ENCODE measurements at regions not wholly inside any gene's neighbourhood (a gene's known extent, or its start where the extent isn't known, plus 50 kb on each side); places are given as distances from the start of the nearest gene placed in this dataset.

- no TSS peak for BruUV-seq (replicated peaks)
- WGBS, 2 experiments (ENCODE audit: extremely low coverage in 2 of 2, insufficient read length in 1 of 2) = 21% methylated on average over 5 of the region's 9 CpGs; no CpG with 5 or more reads in 1 of the 2 experiments
- CTCF ChIA-PET = no interaction called here
These were observed 296.7 kb downstream of the GLRX3 start for GRCh38 chr10:130432850-130433249.

More at GRCh38 chr10:130432850-130433249, 296.7 kb downstream of the GLRX3 start:
- Histone ChIP-seq H2BK120ac (ENCODE audit: low read depth, low read length) (no peak overlapping the region), H2AFZ (replicated peaks; ENCODE audit: low read length, poor library complexity) (no peak overlapping the region), H3K14ac (replicated peaks; ENCODE audit: low read depth, low read length) (no peak overlapping the region), H2BK5ac (ENCODE audit: low read depth, low read length, poor library complexity, severe bottlenecking) (no peak overlapping the region), H4K5ac (ENCODE audit: low read depth, low read length) (no peak overlapping the region), H2BK20ac (ENCODE audit: low read depth, low read length) (no peak overlapping the region), H3K23ac (ENCODE audit: low read depth, low read length) (no peak overlapping the region), H3K4me2 (ENCODE audit: low read depth, low read length) (no peak overlapping the region), H3K27ac (ENCODE audit: insufficient read depth, low read length) (no peak overlapping the region), H4K8ac (ENCODE audit: low read depth in 2 of 2, low read length in 2 of 2) (no peak overlapping the region), H3K9me1 (ENCODE audit: insufficient read depth, low read length) (no peaks in the 10 kb centered on the region), H3K9me3 (ENCODE audit: control insufficient read depth, insufficient read depth, low read length) (peaks cover 40% of the 10 kb centered on the region), H4K91ac (ENCODE audit: insufficient read depth, low read depth, low read length) (no peak overlapping the region), H2AK9ac (replicated peaks; ENCODE audit: low read depth, low read length, poor library complexity) (no peak overlapping the region), H3K79me1 (ENCODE audit: low read depth in 1 of 2, low read length in 2 of 2) (no peaks in the 10 kb centered on the region), H4K20me1 (ENCODE audit: insufficient read depth, low read length) (no peaks in the 10 kb centered on the region), H3K9ac (ENCODE audit: low read depth, low read length) (no peak overlapping the region), H2BK15ac (ENCODE audit: low read depth, low read length) (no peak overlapping the region), H3K4me1 (ENCODE audit: control insufficient read depth, insufficient read depth, low read length) (no peaks in the 10 kb centered on the region), H2AK5ac (ENCODE audit: low read depth, low read length) (no peak overlapping the region), H3K18ac (ENCODE audit: low read depth, low read length) (no peak overlapping the region), H3K4me3 (ENCODE audit: insufficient read depth, low read depth, low read length) (no peak overlapping the region), H3K36me3 (ENCODE audit: control insufficient read depth, insufficient read depth, low read length) (no peaks in the 10 kb centered on the region), H3K4ac (ENCODE audit: low read depth, low read length) (no peak overlapping the region), H3K56ac (ENCODE audit: extremely low read depth, insufficient read depth, low read length) (no peak overlapping the region), H3K27me3 (ENCODE audit: control insufficient read depth, insufficient read depth, low read length) (no peaks in the 10 kb centered on the region)
- dilution Hi-C loops (cut with HindIII; ENCODE audit: low sequenced_read_pairs, unreplicated experiment) (no loop called here), in situ Hi-C loops (cut with MboI; ENCODE audit: low sequenced_read_pairs) (no loop called here), intact Hi-C loops (cut with micrococcal nuclease) (no loop called here)
- POLR2A ChIA-PET (ENCODE audit: unreplicated experiment) = no interaction called here
- TF ChIP-seq NFE2L2 (IDR thresholded peaks at IDR 0.05; ENCODE audit: low read depth, low read length) (no peak), SMC3 (IDR thresholded peaks at IDR 0.05; ENCODE audit: low read depth, low read length) (no peak), RCOR1 (IDR thresholded peaks at IDR 0.05; ENCODE audit: insufficient replicate concordance, low read length) (no peak), MAFK (IDR thresholded peaks at IDR 0.05; ENCODE audit: low read depth, low read length) (no peak), RAD21 (IDR thresholded peaks at IDR 0.05; ENCODE audit: low read length) (no peak), CTCF (conservative IDR thresholded peaks at IDR 0.05; ENCODE audit: low read depth, low read length) (no peak), USF2 (IDR thresholded peaks at IDR 0.05; ENCODE audit: low read depth, low read length) (no peak), MXI1 (IDR thresholded peaks at IDR 0.05; ENCODE audit: borderline replicate concordance, low read depth, low read length) (no peak), CEBPB (IDR thresholded peaks at IDR 0.05; ENCODE audit: low read depth, low read length) (no peak), POLR2A (IDR thresholded peaks at IDR 0.05; ENCODE audit: low read depth, low read length) (no peak), FOS (IDR thresholded peaks at IDR 0.05; ENCODE audit: low read depth, low read length) (no peak), CHD1 (IDR thresholded peaks at IDR 0.05; ENCODE audit: low read depth, low read length) (no peak), RFX5 (IDR thresholded peaks at IDR 0.05; ENCODE audit: low read depth, low read length) (no peak), ELK1 (IDR thresholded peaks at IDR 0.05; ENCODE audit: borderline replicate concordance, low read depth, low read length) (no peak), BHLHE40 (IDR thresholded peaks at IDR 0.05; ENCODE audit: low read depth, low read length) (no peak)
- no peak for DNase-seq
- no peak for ATAC-seq (ENCODE audit: low read depth)
